Endodermal cell (in vitro differentiated cells): ENCODE measurements at regions not wholly inside any gene's neighbourhood (a gene's known extent, or its start where the extent isn't known, plus 50 kb on each side); places are given as distances from the start of the nearest gene placed in this dataset.

Source experiments
- DNase-seq: peaks from one replicate; pipeline ENCODE4 v3.0.0-alpha.2; 2017
- H3K27ac ChIP-seq: 2 replicates; pipeline ENCODE4 v1.5.1; 2013; ENCODE audit warnings: mild to moderate bottlenecking, low read depth, low read length, moderate library complexity
- H3K27me3 ChIP-seq: 2 replicates; pipeline ENCODE4 v1.6.1; 2013; ENCODE audit warnings: mild to moderate bottlenecking, low read length, moderate library complexity; ENCODE audit not compliant: insufficient read depth, control insufficient read depth, poor library complexity, severe bottlenecking
- H3K36me3 ChIP-seq: 2 replicates; pipeline ENCODE4 v1.7.0; 2013; ENCODE audit warnings: mild to moderate bottlenecking, low read length, moderate library complexity; ENCODE audit not compliant: control insufficient read depth, insufficient read depth
- H3K4me1 ChIP-seq: one replicate; pipeline ENCODE4 v1.7.0; 2013; ENCODE audit warnings: low read length; ENCODE audit not compliant: control insufficient read depth, insufficient read depth
- H3K4me3 ChIP-seq: 2 replicates; pipeline ENCODE4 v1.5.1; 2013; ENCODE audit warnings: mild to moderate bottlenecking, low read length, moderate library complexity
- H3K9ac ChIP-seq: 2 replicates; pipeline ENCODE4 v1.6.1; 2013; ENCODE audit warnings: mild to moderate bottlenecking, low read length, moderate library complexity; ENCODE audit not compliant: poor library complexity, severe bottlenecking; ENCODE audit errors: extremely low read depth
- H3K9me3 ChIP-seq: 2 replicates; pipeline ENCODE4 v1.6.1; 2013; ENCODE audit warnings: mild to moderate bottlenecking, low read length, moderate library complexity; ENCODE audit not compliant: control insufficient read depth
- H3K27ac Mint-ChIP-seq: 2 replicates; pipeline ENCODE4 v1.8.0; 2020; ENCODE audit warnings: mixed read lengths
- H3K27me3 Mint-ChIP-seq: 2 replicates; pipeline ENCODE4 v1.8.0; 2021; ENCODE audit warnings: mild to moderate bottlenecking, mixed read lengths; ENCODE audit not compliant: insufficient read depth
- H3K36me3 Mint-ChIP-seq: 2 replicates; pipeline ENCODE4 v1.8.0; 2020; ENCODE audit warnings: low read depth, mixed read lengths
- H3K4me1 Mint-ChIP-seq: 2 replicates; pipeline ENCODE4 v1.8.0; 2020; ENCODE audit warnings: mixed read lengths
- H3K4me3 Mint-ChIP-seq: 2 replicates; pipeline ENCODE4 v1.8.0; 2020; ENCODE audit warnings: mild to moderate bottlenecking, moderate library complexity, mixed read lengths
- H3K9me3 Mint-ChIP-seq: 2 replicates; pipeline ENCODE4 v1.8.0; 2020; ENCODE audit warnings: mild to moderate bottlenecking, mixed read lengths
- WGBS, 2 experiments: methylation state at CpG; one replicate each; pipeline versions ENCODE4 v1.1.5 to v1.1.7; 2013; ENCODE audit warnings: missing lambda C conversion rate in 2 of 2, mixed read lengths in 1 of 2; ENCODE audit not compliant: insufficient coverage in 1 of 2, insufficient read length in 1 of 2; 5-methylcytosine and 5-hydroxymethylcytosine counted together
- TF ChIP-seq, protein P1 (sequence below): fragments of 200-600 bp; sonication (generic); conservative IDR thresholded peaks from 2 replicates; pipeline ENCODE4 v1.5.0; 2021; ENCODE audit warnings: antibody characterized with exemption, mild to moderate bottlenecking

- no peaks in the 10 kb centered on the region for H3K27me3 Mint-ChIP-seq
- Histone ChIP-seq H3K9me3 (no peaks in the 10 kb centered on the region), H3K9ac (no peak overlapping the region), H3K27me3 (no peaks in the 10 kb centered on the region), H3K4me1 (no peaks in the 10 kb centered on the region), H3K27ac (no peak overlapping the region), H3K4me3 (no peak overlapping the region), H3K36me3 (no peaks in the 10 kb centered on the region)
- DNase-seq, result no peak
- TF ChIP-seq, protein P1, sequence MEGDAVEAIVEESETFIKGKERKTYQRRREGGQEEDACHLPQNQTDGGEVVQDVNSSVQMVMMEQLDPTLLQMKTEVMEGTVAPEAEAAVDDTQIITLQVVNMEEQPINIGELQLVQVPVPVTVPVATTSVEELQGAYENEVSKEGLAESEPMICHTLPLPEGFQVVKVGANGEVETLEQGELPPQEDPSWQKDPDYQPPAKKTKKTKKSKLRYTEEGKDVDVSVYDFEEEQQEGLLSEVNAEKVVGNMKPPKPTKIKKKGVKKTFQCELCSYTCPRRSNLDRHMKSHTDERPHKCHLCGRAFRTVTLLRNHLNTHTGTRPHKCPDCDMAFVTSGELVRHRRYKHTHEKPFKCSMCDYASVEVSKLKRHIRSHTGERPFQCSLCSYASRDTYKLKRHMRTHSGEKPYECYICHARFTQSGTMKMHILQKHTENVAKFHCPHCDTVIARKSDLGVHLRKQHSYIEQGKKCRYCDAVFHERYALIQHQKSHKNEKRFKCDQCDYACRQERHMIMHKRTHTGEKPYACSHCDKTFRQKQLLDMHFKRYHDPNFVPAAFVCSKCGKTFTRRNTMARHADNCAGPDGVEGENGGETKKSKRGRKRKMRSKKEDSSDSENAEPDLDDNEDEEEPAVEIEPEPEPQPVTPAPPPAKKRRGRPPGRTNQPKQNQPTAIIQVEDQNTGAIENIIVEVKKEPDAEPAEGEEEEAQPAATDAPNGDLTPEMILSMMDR, result no peak
- H3K36me3 Mint-ChIP-seq, result no peaks in the 10 kb centered on the region
- no peak overlapping the region for H3K27ac Mint-ChIP-seq
- no peaks in the 10 kb centered on the region for H3K9me3 Mint-ChIP-seq
- H3K4me1 Mint-ChIP-seq, result no peaks in the 10 kb centered on the region
- no peak overlapping the region for H3K4me3 Mint-ChIP-seq
Observed at GRCh38 chr9:80790764-80791163, 898.6 kb downstream of the TLE1 start.

GRCh38 chr9:80789831-80790230, 899.5 kb downstream of the TLE1 start:
- no peak overlapping the region for H3K27ac ChIP-seq
- no peaks in the 10 kb centered on the region for H3K27me3 ChIP-seq
- Mint-ChIP-seq H3K27ac (no peak overlapping the region), H3K27me3 (no peaks in the 10 kb centered on the region), H3K4me3 (no peak overlapping the region), H3K9me3 (no peaks in the 10 kb centered on the region), H3K4me1 (no peaks in the 10 kb centered on the region), H3K36me3 (no peaks in the 10 kb centered on the region)
- H3K36me3 ChIP-seq, result no peaks in the 10 kb centered on the region
- 91 to 100% methylated on average over 5 of the region's 5 CpGs for WGBS, 2 experiments
- no peaks in the 10 kb centered on the region for H3K9me3 ChIP-seq
- H3K9ac ChIP-seq, result no peak overlapping the region
- DNase-seq, result no peak
- TF ChIP-seq, protein P1, result no peak
- no peak overlapping the region for H3K4me3 ChIP-seq
- no peaks in the 10 kb centered on the region for H3K4me1 ChIP-seq

GRCh38 chr9:80787636-80788035, 901.7 kb downstream of the TLE1 start:
- DNase-seq, result no peak
- H3K27me3 Mint-ChIP-seq, result no peaks in the 10 kb centered on the region
- H3K36me3 Mint-ChIP-seq, result no peaks in the 10 kb centered on the region
- H3K9me3 Mint-ChIP-seq, result no peaks in the 10 kb centered on the region
- no peak overlapping the region for H3K4me3 Mint-ChIP-seq
- no peaks in the 10 kb centered on the region for H3K9me3 ChIP-seq
- no peaks in the 10 kb centered on the region for H3K36me3 ChIP-seq
- no peak overlapping the region for H3K27ac ChIP-seq
- H3K9ac ChIP-seq, result no peak overlapping the region
- H3K4me1 Mint-ChIP-seq, result no peaks in the 10 kb centered on the region
- H3K27me3 ChIP-seq, result no peaks in the 10 kb centered on the region
- WGBS, 2 experiments, result 57% methylated on average over 1 of the region's 1 CpG; no CpG with 5 or more reads in 1 of the 2 experiments
- TF ChIP-seq, protein P1, result no peak
- no peak overlapping the region for H3K27ac Mint-ChIP-seq
- H3K4me1 ChIP-seq, result no peaks in the 10 kb centered on the region
- H3K4me3 ChIP-seq, result no peak overlapping the region
